Gastroesophageal sphincter (tissue), 3 donors: ENCODE measurements at regions not wholly inside any gene's neighbourhood (a gene's known extent, or its start where the extent isn't known, plus 50 kb on each side); places are given as distances from the start of the nearest gene placed in this dataset.

ENCODE experiments used
- EP300 ChIP-seq: sonication (generic); formaldehyde crosslinking; IDR thresholded peaks from one replicate; pipeline ENCODE4 v1.6.1; 2017; ENCODE audit warnings: antibody characterized with exemption, mild to moderate bottlenecking
- TF ChIP-seq, protein P1 (sequence below), 4 experiments: fragments of 200-600 bp in 2 of 4; fragments of 450-650 bp in 2 of 4; sonication (generic) in 1 of 4; IDR thresholded peaks; one replicate each; pipeline ENCODE4 v1.5.1; 2017 to 2019; ENCODE audit warnings: antibody characterized with exemption in 4 of 4, mild to moderate bottlenecking in 2 of 4, moderate library complexity in 2 of 4

DNA sequence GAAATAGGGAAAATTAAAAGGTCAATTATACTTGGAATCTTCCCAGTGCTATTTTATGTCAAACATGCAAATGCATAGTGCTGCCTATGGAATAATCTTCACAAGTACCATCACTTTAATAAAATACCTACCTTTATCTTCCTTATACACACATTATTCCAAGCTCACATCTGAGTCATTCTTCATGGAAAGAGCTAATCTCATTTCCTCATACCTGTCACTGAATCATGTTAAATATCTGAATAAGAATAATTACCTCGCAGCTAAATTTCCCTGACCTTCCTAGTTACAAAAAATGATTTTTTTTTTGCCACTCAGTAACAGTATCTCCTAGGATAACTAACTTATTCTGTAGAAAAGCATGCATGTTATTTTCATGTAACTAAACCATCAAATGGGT is 661.4 kb upstream of the HS3ST5 start:
- TF ChIP-seq, protein P1, sequence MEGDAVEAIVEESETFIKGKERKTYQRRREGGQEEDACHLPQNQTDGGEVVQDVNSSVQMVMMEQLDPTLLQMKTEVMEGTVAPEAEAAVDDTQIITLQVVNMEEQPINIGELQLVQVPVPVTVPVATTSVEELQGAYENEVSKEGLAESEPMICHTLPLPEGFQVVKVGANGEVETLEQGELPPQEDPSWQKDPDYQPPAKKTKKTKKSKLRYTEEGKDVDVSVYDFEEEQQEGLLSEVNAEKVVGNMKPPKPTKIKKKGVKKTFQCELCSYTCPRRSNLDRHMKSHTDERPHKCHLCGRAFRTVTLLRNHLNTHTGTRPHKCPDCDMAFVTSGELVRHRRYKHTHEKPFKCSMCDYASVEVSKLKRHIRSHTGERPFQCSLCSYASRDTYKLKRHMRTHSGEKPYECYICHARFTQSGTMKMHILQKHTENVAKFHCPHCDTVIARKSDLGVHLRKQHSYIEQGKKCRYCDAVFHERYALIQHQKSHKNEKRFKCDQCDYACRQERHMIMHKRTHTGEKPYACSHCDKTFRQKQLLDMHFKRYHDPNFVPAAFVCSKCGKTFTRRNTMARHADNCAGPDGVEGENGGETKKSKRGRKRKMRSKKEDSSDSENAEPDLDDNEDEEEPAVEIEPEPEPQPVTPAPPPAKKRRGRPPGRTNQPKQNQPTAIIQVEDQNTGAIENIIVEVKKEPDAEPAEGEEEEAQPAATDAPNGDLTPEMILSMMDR (IDR thresholded peaks at IDR 0.05), result no peak
- no peak for TF ChIP-seq EP300
